Lung (tissue), 11 donors: ENCODE measurements at regions not wholly inside any gene's neighbourhood (a gene's known extent, or its start where the extent isn't known, plus 50 kb on each side); places are given as distances from the start of the nearest gene placed in this dataset.
"Not testable (repeated sequence)": the region's sequence is repeated elsewhere in the genome, so short reads cannot be mapped to it uniquely, and the experiment has no call there.

Experiments
- ATAC-seq: fragments of 200-7000 bp; cut with Tn5 transposase; one replicate; pipeline ENCODE4 v1.9.1; 2020; ENCODE audit warnings: moderate number of reproducible peaks; ENCODE audit not compliant: insufficient read depth, low FRiP score
- DNase-seq, 3 donors: peaks; one replicate each; pipeline ENCODE4 v3.0.0-alpha.2; 2013 to 2017
- H3K27ac ChIP-seq, 2 donors: one replicate each; pipeline ENCODE4 v1.5.1; 2013; ENCODE audit warnings: mild to moderate bottlenecking in 2 of 2, moderate library complexity in 2 of 2, control low read depth in 1 of 2, inconsistent platforms in 1 of 2, low read depth in 1 of 2, low read length in 1 of 2
- H3K27me3 ChIP-seq, 3 donors: one replicate each; pipeline ENCODE4 v1.5.1; 2013; ENCODE audit warnings: low read length in 2 of 3; ENCODE audit not compliant: control insufficient read depth in 3 of 3, insufficient read depth in 3 of 3
- H3K36me3 ChIP-seq, 4 donors: one replicate each; pipeline ENCODE4 v1.5.1; 2013; ENCODE audit warnings: low read length in 4 of 4, mild to moderate bottlenecking in 1 of 4, moderate library complexity in 1 of 4; ENCODE audit not compliant: control insufficient read depth in 4 of 4, insufficient read depth in 4 of 4
- H3K4me1 ChIP-seq, 5 donors: one replicate each; pipeline ENCODE4 v1.5.1; 2013; ENCODE audit warnings: low read length in 5 of 5, mild to moderate bottlenecking in 2 of 5, moderate library complexity in 1 of 5; ENCODE audit not compliant: control insufficient read depth in 5 of 5, insufficient read depth in 5 of 5
- H3K4me3 ChIP-seq: one replicate; pipeline ENCODE4 v1.5.1; 2013; ENCODE audit warnings: mild to moderate bottlenecking, control low read depth, moderate library complexity
- H3K9ac ChIP-seq, 2 donors: one replicate each; pipeline ENCODE4 v1.5.1; 2013; ENCODE audit warnings: low read length in 2 of 2, control low read depth in 1 of 2; ENCODE audit not compliant: insufficient read depth in 1 of 2
- H3K9me3 ChIP-seq, 4 donors: one replicate each; pipeline ENCODE4 v1.5.1; 2013; ENCODE audit warnings: low read length in 3 of 4, mild to moderate bottlenecking in 1 of 4, moderate library complexity in 1 of 4; ENCODE audit not compliant: control insufficient read depth in 4 of 4, insufficient read depth in 3 of 4
- CTCF ChIP-seq: IDR thresholded peaks from 2 replicates; pipeline ENCODE4 v1.5.1; 2012; ENCODE audit warnings: mild to moderate bottlenecking; ENCODE audit errors: control extremely low read depth, extremely low read depth
- WGBS, 2 donors: extraction: QIAGEN DNeasy Blood & Tissue Kit; methylation state at CpG; one replicate each; pipeline ENCODE4 v1.1.7; 2013; 5-methylcytosine and 5-hydroxymethylcytosine counted together
- donor health status: control.
- donor health status: control.
- donor health status: Bipolar disorder and iron deficiency.
- donor health status: healthy.
- donor health status: DM: yes; HTN: yes; CAD: no.

DNA sequence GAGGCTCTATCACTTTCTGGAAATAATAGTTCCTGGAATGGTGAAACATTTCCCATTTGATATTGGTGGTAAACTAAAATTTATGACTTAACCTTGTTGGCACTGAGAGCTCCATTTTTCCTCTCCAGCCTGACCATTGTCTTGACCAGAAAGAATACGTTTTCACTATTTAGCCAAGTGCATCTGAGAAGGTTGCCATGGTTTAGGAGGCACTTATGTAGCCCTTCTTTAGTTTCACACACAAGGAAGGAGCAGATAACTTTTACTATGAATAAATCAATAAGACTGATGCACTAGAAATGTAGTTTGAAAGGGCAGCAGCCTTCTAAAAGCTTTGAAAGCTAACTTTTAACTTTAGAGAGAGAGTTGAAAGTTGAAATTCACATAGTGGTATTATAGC, 1045.5 kb upstream of the CDH6 start:
- no peak for TF ChIP-seq CTCF
- H3K27ac ChIP-seq, result no peak overlapping the region
- 35 to 53% methylated on average over 1 of the region's 1 CpG for WGBS, 2 donors

DNA sequence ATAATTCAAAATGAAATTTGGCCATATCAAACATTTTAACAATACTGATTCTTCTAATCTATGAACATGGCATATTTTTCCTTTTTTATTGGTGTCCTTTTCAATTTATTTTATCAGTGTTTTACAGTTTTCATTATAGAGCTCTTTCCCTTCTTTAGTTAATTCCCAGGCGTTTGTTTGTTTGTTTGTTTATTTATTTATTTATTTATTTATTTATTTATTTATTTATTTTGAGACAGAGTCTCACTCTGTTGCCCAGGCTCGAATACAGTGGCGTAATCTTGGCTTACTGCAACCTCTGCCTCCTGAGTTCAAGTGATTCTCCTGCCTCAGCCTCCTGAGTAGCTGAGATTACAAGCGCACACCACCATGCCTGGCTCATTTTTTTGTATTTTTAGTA, 1049.4 kb upstream of the CDH6 start:
- H3K9ac ChIP-seq, DNase-seq, H3K4me1 ChIP-seq, H3K4me3 ChIP-seq, H3K27ac ChIP-seq, H3K36me3 ChIP-seq, H3K9me3 ChIP-seq, ATAC-seq, H3K27me3 ChIP-seq: not testable (repeated sequence)
- 69 to 70% methylated on average over 4 of the region's 4 CpGs for WGBS, 2 donors

More for the DNA sequence above, 1045.5 kb upstream of the CDH6 start:
- Histone ChIP-seq H3K27me3 (no peaks in the 10 kb centered on the region), H3K36me3 (no peaks in the 10 kb centered on the region), H3K9me3 (peaks cover 0 to 2% (median 0%) of the 10 kb centered on the region in 4 donors), H3K4me3 (no peak overlapping the region), H3K4me1 (no peaks in the 10 kb centered on the region), H3K9ac (no peak overlapping the region)
- ATAC-seq (no peak), DNase-seq (no peak)

GRCh38 chr5:30142432-30142831, 1051.1 kb upstream of the CDH6 start:
- H3K36me3 ChIP-seq, result no peaks in the 10 kb centered on the region
- DNase-seq (no peak), ATAC-seq (no peak)
- 62 to 80% methylated on average over 4 of the region's 4 CpGs for WGBS, 2 donors
- H3K4me1 ChIP-seq, result no peaks in the 10 kb centered on the region
- H3K9me3 ChIP-seq, result peaks cover 0 to 5% (median 3%) of the 10 kb centered on the region in 4 donors
- no peaks in the 10 kb centered on the region for H3K27me3 ChIP-seq
- no peak for TF ChIP-seq CTCF
- H3K4me3 ChIP-seq, result no peak overlapping the region
- H3K9ac ChIP-seq, result no peak overlapping the region
- no peak overlapping the region for H3K27ac ChIP-seq

DNA sequence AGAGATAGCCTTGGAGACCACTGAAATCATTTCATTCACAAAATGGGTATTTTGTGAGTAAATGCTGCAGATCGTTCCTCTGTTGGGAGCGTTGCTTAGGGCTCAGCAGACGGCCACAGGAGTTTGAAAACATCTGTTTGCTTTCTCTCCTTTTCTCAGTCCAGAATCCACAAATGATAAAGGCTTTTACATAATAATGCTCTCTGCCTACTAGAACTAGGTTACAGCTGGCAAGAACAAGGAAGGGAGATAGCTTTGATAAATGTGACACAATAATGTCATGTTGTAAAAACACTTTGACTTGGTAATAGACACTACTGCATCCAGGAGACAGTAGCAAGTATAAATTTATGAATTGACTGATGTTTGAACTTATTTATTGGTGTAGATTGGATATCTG, 1072.4 kb upstream of the CDH6 start:
- H3K4me1 ChIP-seq, result no peaks in the 10 kb centered on the region
- no peak for DNase-seq
- no peak for TF ChIP-seq CTCF
- H3K27me3 ChIP-seq, result no peaks in the 10 kb centered on the region
- H3K9ac ChIP-seq, result no peak overlapping the region
- no peak overlapping the region for H3K27ac ChIP-seq
- no peak overlapping the region for H3K4me3 ChIP-seq
- H3K9me3 ChIP-seq, result peaks cover 0 to 2% (median 0%) of the 10 kb centered on the region in 4 donors
- no peak for ATAC-seq
- no peaks in the 10 kb centered on the region for H3K36me3 ChIP-seq
- WGBS, 2 donors, result 72 to 80% methylated on average over 3 of the region's 3 CpGs
